Neuron (in vitro differentiated cells): ENCODE measurements at regions not wholly inside any gene's neighbourhood (a gene's known extent, or its start where the extent isn't known, plus 50 kb on each side); places are given as distances from the start of the nearest gene placed in this dataset.

Source experiments
- H2AFZ ChIP-seq: one replicate; pipeline ENCODE4 v1.6.1; 2013; ENCODE audit warnings: low read depth, mild to moderate bottlenecking, inconsistent platforms, low read length, moderate library complexity
- H3K27me3 ChIP-seq: one replicate; pipeline ENCODE4 v1.6.1; 2013; ENCODE audit warnings: low read length; ENCODE audit not compliant: insufficient read depth
- H3K36me3 ChIP-seq: one replicate; pipeline ENCODE4 v1.6.1; 2013; ENCODE audit warnings: low read length; ENCODE audit not compliant: insufficient read depth
- H3K4me1 ChIP-seq: one replicate; pipeline ENCODE4 v1.6.1; 2013; ENCODE audit warnings: low read length; ENCODE audit not compliant: insufficient read depth
- H3K4me3 ChIP-seq: 2 replicates; pipeline ENCODE4 v1.5.1; 2013; ENCODE audit warnings: mild to moderate bottlenecking, low read length, moderate library complexity
- H3K9me3 ChIP-seq: one replicate; pipeline ENCODE4 v1.6.1; 2013; ENCODE audit warnings: low read length

DNA sequence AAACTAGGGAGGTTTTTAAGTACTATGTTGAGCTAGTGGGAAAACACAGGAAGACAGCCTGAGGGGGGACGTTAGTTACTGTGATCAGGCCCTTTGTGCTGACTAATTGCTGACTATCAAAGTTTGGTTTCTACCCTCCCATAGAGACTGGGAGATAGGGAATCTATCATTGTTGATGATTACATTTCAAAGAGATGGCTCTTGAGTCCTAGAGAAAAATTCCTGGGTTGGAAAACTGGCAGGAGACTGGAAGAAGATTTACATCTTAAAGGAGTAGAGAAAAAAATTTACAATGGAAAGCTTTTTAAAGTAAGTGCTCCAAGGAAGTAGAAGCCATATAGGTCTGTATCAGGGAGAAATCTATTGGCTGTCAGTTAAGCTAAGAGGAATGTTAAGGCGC, 522.0 kb upstream of the KLHL1 start:
- no peak overlapping the region for H2AFZ ChIP-seq
- H3K4me1 ChIP-seq: no peaks in the 10 kb centered on the region
- no peaks in the 10 kb centered on the region for H3K9me3 ChIP-seq
- no peaks in the 10 kb centered on the region for H3K36me3 ChIP-seq
- H3K4me3 ChIP-seq: no peak overlapping the region
- H3K27me3 ChIP-seq: no peaks in the 10 kb centered on the region

GRCh38 chr13:70623239-70623638, 515.0 kb upstream of the KLHL1 start:
- no peak overlapping the region for H3K4me3 ChIP-seq
- H3K9me3 ChIP-seq: no peaks in the 10 kb centered on the region
- H3K4me1 ChIP-seq: peaks cover 9% of the 10 kb centered on the region
- no peaks in the 10 kb centered on the region for H3K36me3 ChIP-seq
- no peak overlapping the region for H2AFZ ChIP-seq
- no peaks in the 10 kb centered on the region for H3K27me3 ChIP-seq

GRCh38 chr13:70622796-70623195, 514.5 kb upstream of the KLHL1 start:
- no peak overlapping the region for H3K4me3 ChIP-seq
- no peaks in the 10 kb centered on the region for H3K36me3 ChIP-seq
- no peak overlapping the region for H2AFZ ChIP-seq
- H3K4me1 ChIP-seq: peaks cover 9% of the 10 kb centered on the region
- no peaks in the 10 kb centered on the region for H3K27me3 ChIP-seq
- no peaks in the 10 kb centered on the region for H3K9me3 ChIP-seq

DNA sequence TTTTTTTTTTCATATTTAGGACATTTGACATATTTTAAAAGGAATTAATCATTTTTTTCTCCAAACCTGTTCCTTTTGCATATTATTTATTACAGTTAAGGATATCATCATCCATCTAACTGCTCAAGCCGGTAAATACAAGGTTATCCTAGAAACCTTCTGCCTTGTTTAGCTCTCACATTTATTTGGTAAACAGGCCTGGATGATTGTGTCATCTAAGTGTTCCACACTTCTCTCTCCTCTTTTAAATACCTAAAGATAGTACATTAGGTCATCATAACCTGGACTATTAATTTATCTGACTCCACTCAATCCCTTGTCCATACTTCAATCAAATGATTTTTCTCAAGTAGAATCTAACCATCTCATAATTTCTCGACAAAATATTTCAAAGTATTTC, 511.7 kb upstream of the KLHL1 start:
- H2AFZ ChIP-seq: no peak overlapping the region
- no peaks in the 10 kb centered on the region for H3K27me3 ChIP-seq
- no peaks in the 10 kb centered on the region for H3K9me3 ChIP-seq
- peaks cover 9% of the 10 kb centered on the region for H3K4me1 ChIP-seq
- no peaks in the 10 kb centered on the region for H3K36me3 ChIP-seq
- H3K4me3 ChIP-seq: no peak overlapping the region

DNA sequence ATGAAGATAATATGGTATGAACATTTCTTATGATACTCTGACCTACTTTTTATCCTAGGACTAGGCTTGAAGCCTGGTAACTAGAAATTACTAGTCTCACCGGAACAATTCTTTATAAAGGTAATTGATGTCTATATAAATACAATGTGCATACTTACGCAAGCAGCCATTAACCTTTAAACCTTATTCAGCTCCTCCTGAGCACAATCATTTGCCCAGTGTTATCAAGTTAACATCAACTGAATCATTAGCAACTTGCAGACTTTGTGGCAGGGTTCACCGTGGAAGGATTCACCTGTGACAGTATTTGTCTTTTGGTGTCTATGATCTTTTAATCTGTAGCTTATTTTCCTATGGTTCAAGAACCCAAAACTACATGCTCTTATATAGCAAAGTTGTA, 508.6 kb upstream of the KLHL1 start:
- Histone ChIP-seq H2AFZ (no peak overlapping the region), H3K9me3 (no peaks in the 10 kb centered on the region), H3K27me3 (no peaks in the 10 kb centered on the region), H3K4me3 (no peak overlapping the region), H3K4me1 (no peaks in the 10 kb centered on the region), H3K36me3 (no peaks in the 10 kb centered on the region)

- no peak overlapping the region for H3K4me3 ChIP-seq
- no peaks in the 10 kb centered on the region for H3K4me1 ChIP-seq
- H3K27me3 ChIP-seq: no peaks in the 10 kb centered on the region
- H2AFZ ChIP-seq: peak overlapping the region; percentile 46
- no peaks in the 10 kb centered on the region for H3K9me3 ChIP-seq
- no peaks in the 10 kb centered on the region for H3K36me3 ChIP-seq
Measured at GRCh38 chr13:70613295-70613694, 505.0 kb upstream of the KLHL1 start.

GRCh38 chr13:70612881-70613280, 504.6 kb upstream of the KLHL1 start:
- H3K4me3 ChIP-seq: no peak overlapping the region
- H3K36me3 ChIP-seq: no peaks in the 10 kb centered on the region
- no peaks in the 10 kb centered on the region for H3K27me3 ChIP-seq
- H3K9me3 ChIP-seq: no peaks in the 10 kb centered on the region
- peak overlapping the region; percentile 46 for H2AFZ ChIP-seq
- no peaks in the 10 kb centered on the region for H3K4me1 ChIP-seq

DNA sequence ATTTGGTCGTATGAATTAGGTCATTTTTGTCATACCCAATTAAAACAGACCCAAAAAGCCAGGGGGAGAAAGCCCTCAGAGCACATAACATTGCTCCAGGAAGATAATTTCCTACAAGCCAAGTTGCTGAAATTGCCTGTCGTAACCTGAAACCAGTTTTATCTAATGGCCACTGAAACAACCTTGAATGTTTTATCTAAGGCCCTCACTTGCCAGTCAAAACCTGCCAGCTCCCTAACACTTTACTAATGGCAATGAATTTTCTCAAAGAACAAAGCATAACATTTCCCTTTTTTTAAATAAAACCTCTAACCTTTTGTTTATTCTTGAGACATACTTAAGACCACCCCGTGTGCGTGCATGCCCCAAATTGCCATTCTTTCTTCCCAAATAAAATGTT, 496.2 kb upstream of the KLHL1 start:
- H3K27me3 ChIP-seq: no peaks in the 10 kb centered on the region

DNA sequence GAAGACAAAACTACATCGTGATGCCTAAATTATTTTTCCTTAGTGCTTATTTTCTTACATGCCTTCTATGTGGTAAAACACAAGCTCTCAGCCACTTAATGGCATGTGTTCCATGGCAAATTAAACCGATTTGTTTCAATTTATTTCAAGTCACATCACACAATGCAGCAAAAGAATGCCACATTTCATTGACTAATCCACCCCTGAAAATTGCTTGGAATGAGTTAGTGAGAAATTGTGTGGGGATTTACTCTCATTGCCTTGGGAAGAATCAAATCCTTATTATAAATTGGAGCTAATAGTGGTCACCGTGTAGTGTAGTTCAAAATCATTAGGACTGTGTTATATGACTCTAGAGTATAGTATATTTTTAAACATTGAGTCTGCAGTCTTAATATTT, 485.5 kb upstream of the KLHL1 start:
- Histone ChIP-seq H3K4me3 (no peak overlapping the region), H3K27me3 (no peaks in the 10 kb centered on the region), H2AFZ (no peak overlapping the region), H3K4me1 (no peaks in the 10 kb centered on the region), H3K9me3 (no peaks in the 10 kb centered on the region), H3K36me3 (no peaks in the 10 kb centered on the region)

More for the DNA sequence above, 496.2 kb upstream of the KLHL1 start:
- no peaks in the 10 kb centered on the region for H3K9me3 ChIP-seq
- H3K4me1 ChIP-seq: no peaks in the 10 kb centered on the region
- H3K4me3 ChIP-seq: no peak overlapping the region
- H2AFZ ChIP-seq: no peak overlapping the region
- H3K36me3 ChIP-seq: no peaks in the 10 kb centered on the region

- no peak overlapping the region for H2AFZ ChIP-seq
Measured at GRCh38 chr13:70585109-70585508, 476.9 kb upstream of the KLHL1 start.

DNA sequence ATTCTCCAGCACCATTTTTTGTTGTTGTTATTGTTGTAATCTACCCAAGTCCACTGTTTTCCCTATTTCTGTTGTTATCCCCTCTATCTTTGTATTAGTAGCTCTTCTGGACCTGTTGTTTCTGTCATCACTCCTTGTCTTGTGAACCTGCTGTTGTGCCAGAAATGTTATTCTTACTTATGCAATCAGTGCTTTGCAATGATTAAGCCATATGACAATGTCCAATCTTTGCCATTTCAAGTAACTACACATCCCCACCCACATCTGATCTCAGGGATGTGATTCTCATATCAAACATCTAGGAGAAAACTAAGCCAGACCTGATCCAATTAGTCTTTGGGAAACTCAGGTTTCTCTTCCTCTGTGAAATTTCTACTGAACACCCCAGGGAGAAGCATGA, 472.6 kb upstream of the KLHL1 start:
- no peak overlapping the region for H2AFZ ChIP-seq
- no peaks in the 10 kb centered on the region for H3K27me3 ChIP-seq
- H3K4me1 ChIP-seq: no peaks in the 10 kb centered on the region
- no peaks in the 10 kb centered on the region for H3K9me3 ChIP-seq
- no peak overlapping the region for H3K4me3 ChIP-seq
- H3K36me3 ChIP-seq: no peaks in the 10 kb centered on the region

More at GRCh38 chr13:70585109-70585508, 476.9 kb upstream of the KLHL1 start:
- Histone ChIP-seq H3K4me3 (no peak overlapping the region), H3K9me3 (no peaks in the 10 kb centered on the region), H3K27me3 (no peaks in the 10 kb centered on the region), H3K4me1 (no peaks in the 10 kb centered on the region), H3K36me3 (no peaks in the 10 kb centered on the region)

DNA sequence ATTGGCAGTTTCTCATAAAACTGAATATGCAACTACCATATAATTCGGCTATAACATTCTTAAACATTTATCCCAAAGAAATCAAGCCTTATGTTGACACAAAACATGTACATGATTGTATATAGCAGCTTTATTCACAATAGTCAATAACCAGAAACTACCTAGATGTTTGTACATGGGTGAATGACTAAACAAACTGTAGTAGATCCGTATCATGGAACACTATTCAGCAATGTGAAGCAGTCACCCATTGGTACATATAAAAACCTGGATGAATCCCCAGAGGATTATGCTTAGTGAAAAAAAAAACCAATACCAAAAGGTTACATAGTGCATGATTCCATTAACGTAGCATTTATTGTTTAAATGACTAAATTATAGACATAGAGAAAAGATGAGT, 471.7 kb upstream of the KLHL1 start:
- no peaks in the 10 kb centered on the region for H3K4me1 ChIP-seq
- H3K27me3 ChIP-seq: no peaks in the 10 kb centered on the region
- no peak overlapping the region for H3K4me3 ChIP-seq
- H3K9me3 ChIP-seq: no peaks in the 10 kb centered on the region
- no peaks in the 10 kb centered on the region for H3K36me3 ChIP-seq
- H2AFZ ChIP-seq: no peak overlapping the region

DNA sequence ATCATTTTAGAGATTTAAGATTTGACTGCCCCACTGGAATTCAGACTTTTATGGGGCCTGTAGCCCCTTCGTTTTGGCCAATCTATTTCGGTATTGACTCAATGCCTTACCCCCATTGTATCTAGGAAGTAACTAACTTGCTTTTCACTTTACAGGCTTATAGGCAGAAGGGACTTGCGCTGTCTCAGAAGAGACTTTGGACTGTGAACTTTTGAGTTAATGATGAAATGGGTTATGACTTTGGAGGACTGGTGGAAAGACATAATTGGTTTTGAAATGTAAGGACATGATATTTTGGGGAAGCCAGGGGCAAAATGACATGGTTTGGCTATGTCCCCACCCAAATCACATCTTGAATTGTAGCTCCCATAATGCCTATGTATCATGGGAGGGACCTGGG, 463.0 kb upstream of the KLHL1 start:
- Histone ChIP-seq H3K27me3 (no peaks in the 10 kb centered on the region), H3K4me3 (no peak overlapping the region), H2AFZ (no peak overlapping the region), H3K9me3 (no peaks in the 10 kb centered on the region), H3K36me3 (no peaks in the 10 kb centered on the region), H3K4me1 (no peaks in the 10 kb centered on the region)

DNA sequence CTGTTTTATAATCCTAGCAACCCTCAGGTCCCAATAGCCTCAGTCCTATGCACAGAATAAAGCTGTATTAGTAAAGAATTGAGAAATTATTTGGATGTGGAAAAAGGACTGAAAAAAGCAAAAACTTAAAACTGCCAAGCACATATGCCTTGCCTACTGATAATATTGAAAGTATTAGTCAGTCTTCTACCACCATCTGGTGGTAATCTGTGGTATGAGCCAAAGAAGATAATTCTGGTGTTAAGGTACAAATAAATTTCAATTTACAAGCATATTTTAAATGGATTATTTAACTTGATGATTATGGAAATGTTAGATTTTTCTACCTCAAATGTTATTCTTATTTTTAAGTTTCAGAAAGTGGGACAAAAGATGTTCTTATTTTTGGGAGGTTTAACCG, 460.3 kb upstream of the KLHL1 start:
- no peak overlapping the region for H2AFZ ChIP-seq
- no peak overlapping the region for H3K4me3 ChIP-seq
- H3K4me1 ChIP-seq: no peaks in the 10 kb centered on the region
- H3K9me3 ChIP-seq: no peaks in the 10 kb centered on the region
- H3K36me3 ChIP-seq: no peaks in the 10 kb centered on the region
- no peaks in the 10 kb centered on the region for H3K27me3 ChIP-seq
